Stimulated activated CD8-positive, alpha-beta memory T cell treated with anti-CD3 and anti-CD28 coated beads, Interleukin-4, amount 100 ng/mL, for 1 hour (primary cell): ENCODE measurements at regions not wholly inside any gene's neighbourhood (a gene's known extent, or its start where the extent isn't known, plus 50 kb on each side); places are given as distances from the start of the nearest gene placed in this dataset.
"Not testable (repeated sequence)": the region's sequence is repeated elsewhere in the genome, so short reads cannot be mapped to it uniquely, and the experiment has no call there.

Experiments used
- DNase-seq, 2 donors: peaks; one replicate each; pipeline ENCODE4 v3.0.0-alpha.2; 2020; ENCODE audit warnings: low read depth in 2 of 2, low spot score in 1 of 2

DNA sequence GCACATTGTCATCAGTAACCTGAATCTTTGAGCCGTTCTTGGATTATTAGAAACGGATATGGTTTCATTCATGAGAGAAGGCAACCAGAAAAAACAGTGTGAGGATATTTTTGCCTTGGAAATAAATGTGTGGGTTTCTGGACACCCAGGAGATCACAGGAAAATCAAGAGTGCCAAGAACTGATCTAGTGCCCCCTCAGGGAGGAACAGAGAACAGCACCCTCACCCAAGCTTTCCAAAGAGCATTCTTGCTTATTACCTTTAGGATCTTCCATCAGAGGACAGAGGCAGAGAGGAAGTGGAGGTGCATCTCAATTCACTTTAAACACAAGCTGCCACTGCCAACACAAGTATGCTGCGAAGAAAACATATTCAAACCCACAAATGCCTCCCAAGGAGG lies 851.5 kb upstream of the COBL start:
- DNase-seq = no peak

DNA sequence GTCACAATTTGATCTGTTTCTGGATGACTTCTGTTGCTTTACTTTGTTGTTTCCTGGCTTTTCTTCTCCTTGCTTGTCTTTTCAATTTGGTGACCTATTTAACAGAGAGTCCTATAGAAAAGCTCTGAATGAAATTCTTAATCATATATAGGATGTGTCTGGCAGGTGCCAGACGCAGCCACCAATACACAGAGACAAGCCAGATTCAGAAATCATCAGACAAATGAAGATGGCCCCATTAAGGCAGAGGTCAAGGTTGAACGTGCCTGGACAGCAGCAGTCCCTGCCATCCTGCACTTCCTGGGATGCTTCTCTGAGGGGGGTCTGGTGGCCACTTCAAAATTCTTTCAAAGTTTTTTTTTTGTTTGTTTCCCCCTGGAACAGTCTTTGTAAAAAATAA lies 846.7 kb upstream of the COBL start:
- no peak for DNase-seq

DNA sequence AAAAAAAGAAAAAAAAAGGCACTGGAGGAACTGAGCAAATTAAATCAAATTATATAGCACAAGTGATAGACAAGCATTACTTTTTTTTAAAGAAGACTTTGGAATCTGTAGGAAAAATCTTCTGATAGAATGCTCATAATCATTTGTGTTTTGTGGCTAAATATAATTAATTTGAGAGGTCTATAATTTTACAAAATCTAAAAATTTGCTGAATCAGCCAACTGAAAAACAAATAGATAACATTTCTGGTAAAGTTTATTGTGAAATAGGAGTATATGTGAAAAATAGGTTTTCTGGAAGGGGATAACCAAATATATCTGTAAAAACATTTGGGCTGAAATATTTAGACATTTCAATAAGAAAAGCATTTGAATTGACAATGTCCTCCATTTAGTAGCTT lies 844.9 kb upstream of the COBL start:
- DNase-seq = no peak

DNA sequence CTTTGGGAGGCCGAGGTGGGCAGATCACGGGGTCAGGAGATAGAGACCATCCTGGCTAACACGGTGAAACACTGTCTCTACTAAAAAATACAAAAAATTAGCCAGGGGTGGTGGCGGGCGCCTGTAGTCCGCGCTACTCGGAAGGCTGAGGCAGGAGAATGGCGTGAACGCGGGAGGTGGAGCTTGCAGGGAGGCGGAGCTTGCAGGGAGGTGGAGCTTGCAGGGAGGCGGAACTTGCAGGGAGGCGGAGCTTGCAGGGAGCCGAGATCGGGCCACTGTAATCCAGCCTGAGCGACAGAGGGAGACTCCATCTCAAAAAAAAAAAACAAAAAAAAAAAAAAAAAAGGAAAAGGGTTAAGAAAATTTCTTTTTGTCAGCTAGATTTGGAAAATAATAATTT lies 842.8 kb upstream of the COBL start:
- DNase-seq = not testable (repeated sequence)

DNA sequence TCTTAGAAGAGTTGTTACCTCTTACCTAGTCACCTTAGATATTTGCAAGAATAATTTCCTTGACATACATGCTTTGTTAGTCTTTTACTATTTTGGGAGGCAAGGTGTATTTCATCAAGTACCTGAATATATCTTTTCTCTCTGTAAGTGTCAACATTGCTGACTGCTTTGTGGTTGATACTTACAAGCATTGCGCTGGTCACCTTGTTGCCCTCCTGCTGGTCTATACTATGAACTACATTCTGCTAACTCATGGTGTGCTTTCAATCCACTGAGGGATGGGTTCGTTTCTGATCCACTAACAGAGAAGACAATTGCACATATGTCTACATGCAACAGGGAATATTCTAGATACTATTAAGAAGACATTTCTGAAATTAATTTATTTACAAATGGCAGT lies 837.8 kb upstream of the COBL start:
- DNase-seq = no peak

DNA sequence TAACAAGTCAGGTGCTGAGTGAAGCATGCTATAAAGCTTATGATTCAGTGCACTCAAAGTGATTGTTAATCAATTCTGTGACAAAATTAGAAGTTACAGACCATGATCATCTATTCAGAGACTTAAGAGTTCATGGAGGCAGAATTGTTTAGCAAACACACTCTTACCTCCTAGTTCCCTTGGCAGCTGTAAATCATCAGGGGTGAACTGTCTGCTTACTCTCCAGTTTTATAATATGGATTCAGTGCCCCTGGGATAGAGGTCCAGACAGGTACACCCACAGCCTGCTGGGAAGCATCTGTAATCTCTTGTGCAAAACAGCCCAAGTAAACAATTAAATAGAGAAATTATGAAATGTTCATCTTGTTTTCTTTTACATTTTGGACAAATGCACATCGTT lies 835.0 kb upstream of the COBL start:
- DNase-seq = no peak

DNA sequence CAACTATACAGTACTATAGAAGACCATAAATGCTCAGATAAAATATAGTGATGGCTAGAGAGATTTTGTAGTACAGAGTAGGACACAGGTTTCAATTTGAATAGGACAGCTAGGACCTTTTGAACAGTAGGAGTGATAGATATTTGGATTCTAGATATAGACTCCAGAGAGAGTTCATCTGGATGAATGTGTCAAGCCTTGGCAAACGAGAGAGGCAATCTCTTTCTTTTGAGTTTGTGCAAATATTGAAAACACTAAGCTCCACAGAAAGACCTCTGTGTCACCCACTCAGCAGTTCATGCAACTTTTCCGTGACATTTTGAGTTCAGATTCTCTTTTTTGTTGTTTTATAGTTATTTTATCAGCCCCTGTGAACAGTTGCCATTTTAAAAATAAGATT lies 834.3 kb upstream of the COBL start:
- no peak for DNase-seq

DNA sequence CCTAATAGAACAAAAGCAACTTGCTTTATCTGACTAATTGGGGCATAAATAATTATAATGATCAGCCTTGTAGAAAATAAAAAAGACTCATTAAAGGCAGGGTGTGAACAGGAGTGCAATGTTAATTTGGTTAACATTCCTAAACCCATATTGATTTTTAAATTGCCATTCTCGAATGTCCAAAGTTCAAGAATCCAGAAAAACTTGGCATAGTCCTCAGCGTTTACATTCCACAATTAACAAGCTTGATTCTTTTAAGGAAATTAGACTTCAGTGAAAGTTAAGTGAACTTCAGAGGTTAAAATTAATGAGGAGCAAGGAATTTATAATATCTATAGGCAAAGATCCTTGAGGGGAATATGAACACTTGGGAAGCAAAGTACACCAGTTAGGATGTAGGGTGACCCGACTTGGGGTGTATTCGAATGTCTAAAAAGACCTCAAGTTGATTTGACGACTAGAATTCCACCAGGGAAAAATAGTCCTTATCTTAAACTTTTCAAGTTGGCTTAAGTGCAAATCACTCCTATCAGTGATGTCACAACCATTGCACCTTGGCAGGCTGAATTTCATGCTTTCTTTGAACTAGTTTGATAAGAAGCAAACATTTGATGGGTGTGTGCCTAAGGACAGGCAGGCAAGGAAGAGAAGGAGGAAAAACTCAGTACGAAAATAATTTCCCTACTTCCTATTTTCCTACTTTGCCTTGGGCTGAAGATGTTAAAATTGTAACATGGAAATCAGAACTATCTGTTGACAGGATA lies 830.4 kb upstream of the COBL start:
- DNase-seq = no peak

DNA sequence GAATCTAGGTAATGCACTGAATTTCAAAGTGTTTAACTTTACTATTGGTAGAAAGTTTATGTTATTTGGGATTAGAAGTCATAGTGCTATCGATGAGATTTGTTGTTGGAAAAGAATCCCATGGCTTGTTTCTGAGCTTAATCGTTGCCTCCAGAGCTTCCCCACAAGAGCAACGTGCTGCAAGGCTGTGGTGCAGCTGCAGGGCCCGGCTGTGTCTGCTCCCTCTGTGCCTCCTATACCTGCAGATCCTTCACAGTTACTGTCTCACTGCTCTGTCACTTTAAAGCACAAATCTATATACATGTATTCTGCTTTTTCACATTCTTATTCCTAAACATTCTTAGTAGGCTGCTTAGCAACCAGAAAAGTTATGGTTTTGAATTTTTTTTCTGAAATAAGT lies 826.6 kb upstream of the COBL start:
- DNase-seq = no peak

DNA sequence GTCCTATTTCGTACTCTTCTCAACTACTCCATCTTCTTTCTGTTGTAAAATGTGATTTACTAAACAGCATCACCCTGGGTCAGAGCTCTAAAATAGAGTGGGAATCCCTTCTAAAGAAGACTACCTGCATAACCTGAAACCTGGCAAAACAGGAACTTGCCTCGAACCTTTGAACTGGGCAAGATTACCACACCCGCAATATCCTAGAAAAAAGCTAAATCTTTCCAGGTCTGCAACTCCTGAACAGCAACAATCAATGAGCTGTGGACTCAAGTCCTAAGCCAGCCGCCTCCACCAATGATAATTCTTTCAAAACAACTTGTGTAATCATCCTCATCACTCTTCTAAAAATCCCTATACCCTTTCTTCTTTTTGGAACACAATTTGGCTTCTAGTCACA lies 824.2 kb upstream of the COBL start:
- no peak for DNase-seq

DNA sequence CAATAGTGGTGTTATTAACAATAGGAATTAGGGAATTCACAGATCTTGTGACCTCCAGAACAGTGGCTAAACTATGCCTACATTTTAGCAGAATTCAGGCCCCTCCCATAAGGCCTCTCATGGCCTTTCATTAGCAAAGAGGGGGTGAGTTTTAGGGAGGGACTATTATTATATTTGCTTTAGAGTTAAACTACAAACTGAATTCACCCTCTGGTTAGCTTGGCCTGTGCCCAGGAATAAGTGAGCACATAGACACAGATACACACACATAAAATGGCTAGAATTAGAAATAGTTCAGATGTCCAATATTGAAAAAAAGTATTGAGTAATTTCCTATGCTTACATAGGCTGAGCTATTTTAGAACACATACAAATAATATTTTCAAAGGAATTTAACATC lies 818.8 kb upstream of the COBL start:
- DNase-seq = no peak

DNA sequence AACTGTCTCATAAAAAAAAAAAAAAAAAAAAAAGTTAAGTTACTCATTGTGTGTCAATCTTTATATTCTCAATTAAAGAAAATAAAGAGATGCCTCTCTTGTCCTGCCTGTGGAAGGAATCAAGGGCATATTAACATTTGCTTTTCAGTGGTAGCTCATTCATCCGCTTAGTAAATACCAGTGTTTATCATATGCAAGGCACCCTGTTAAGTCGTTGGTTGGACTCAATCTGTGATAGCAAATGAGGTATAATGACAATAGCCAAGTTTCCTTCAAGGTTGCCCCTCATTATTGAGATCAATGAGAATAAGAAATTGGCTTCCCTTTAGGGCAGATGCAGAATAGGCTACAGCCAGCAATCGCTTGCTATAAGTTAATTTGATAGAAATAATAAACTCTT lies 812.7 kb upstream of the COBL start:
- no peak for DNase-seq

DNA sequence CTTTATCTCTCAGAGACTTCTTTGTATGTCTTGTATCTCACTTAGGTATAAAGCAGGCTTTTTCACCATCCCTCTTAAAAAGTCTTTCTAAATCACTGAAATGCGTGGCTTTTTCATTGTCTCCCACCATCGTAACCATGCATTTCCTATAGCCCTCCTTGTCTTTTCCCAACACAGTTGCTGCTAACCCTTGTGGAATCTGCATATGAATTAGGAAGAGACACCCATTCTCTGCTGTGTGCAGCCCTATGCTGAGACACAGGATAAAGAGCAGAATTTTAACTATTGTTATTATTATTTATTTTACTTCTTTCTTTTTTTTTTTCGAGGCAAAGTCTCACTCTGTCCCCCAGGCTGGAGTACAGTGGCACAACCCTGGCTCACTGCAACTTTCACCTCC lies 804.3 kb upstream of the COBL start:
- no peak for DNase-seq

DNA sequence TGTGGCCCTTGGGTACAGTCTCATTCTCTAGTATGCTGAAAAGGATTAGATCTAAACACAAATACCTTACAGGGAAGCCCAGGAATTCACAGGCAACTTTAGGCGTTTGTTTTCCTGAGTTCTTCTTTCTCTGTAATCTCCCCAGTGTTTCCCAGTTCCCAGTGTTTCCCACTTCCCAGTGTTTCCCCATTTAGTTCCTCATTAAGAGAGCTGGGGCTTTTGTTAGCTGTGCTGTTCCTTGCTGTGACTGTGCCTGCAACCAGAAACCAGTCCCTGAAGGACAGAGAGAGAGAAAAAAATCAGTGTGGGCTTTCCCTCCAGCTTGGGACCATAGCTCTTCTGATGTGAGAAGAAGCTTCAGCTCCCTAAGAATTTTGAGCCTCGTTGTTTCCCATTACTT lies 802.9 kb upstream of the COBL start:
- DNase-seq = no peak

DNA sequence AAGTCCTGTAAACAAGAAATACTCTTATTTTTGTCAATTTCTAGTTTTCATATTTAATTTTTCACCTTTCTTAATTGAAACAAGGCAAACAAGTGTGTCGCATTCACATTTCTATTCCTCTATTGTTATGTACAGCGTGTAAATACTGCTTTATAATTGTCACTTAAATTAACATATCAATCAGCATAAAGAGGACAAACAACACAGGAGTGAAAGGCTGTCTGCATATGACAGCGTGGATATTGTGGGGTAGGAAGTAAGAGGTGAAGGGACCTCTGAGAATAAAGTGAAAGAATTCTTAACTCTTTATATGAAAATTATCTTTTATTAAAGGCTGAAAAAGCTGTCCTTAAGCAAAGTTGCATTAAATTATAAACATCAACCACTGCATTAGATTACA lies 797.9 kb upstream of the COBL start:
- no peak for DNase-seq

DNA sequence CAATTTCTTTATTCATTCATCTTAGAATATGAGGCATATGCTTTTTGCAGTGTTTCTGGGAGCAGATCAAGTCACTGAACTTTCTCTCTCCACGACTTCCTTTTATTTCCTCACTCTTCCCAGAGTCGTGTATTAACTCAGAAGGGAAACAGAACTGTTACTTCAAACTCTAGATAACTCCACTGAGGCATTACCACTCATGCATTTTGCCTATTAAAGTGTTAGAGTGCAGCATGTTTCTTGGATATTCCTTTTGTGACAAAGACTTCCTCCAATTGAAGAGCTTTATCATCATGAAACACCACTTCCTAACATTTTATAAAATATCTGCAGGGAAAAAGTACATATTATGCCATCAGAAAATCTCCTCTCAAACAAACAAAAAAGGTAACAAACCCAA lies 797.4 kb upstream of the COBL start:
- DNase-seq = no peak

DNA sequence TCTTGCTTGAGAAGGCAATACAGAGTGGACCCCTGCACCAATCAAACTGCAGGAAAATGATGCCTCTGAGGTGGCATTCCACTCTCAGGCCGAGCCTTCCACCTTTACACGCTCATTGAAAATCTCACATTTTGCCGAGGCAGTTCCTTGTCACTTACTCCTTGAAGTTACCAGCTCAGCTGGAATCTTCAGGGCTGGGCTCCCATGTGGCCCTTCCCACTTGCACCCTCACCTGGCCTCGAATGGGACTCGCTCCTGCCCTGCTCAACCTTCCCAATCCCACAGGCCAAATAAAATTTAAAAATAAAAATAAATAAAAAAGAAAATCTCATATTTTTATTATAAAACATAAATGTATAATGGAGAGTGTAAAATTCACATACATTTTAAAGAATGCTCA lies 790.7 kb upstream of the COBL start:
- DNase-seq = no peak

DNA sequence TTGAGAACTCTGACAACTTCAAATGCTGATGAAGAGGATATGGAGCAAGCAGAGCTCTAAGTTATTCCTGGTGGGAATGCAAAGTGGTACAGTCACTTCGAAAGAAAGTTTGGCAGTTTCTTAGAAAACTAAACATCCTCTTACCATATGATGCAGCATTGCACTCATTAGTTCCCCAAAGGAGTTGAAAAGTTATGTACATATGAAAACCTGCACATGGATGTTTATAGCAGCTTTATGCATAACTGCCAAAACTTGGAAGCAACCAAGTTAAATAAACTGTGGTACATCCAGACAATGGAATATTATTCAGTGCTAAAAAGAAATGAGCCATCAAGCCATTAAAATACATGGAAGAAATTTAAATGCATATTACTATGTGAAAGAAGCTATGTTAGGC lies 779.3 kb upstream of the COBL start:
- DNase-seq = no peak

DNA sequence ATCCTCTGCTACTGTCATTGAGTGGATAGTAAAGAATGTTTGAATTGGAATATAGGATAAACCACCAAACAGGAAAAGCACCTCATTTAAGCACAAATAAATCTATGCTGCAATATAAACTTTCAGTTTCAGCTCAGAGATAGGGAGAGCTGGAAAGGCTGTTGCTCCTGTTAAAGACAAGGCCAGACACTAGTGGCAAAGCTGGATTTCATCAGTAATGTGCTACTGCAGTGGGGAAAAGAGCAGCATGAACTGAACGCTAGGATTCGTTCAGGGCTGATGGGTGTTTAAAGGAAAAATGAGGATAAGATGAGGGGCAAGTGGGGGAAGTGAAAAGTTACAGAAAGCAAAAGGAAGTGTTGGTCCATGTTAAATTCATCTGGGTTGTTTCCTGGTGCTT lies 775.4 kb upstream of the COBL start:
- no peak for DNase-seq

DNA sequence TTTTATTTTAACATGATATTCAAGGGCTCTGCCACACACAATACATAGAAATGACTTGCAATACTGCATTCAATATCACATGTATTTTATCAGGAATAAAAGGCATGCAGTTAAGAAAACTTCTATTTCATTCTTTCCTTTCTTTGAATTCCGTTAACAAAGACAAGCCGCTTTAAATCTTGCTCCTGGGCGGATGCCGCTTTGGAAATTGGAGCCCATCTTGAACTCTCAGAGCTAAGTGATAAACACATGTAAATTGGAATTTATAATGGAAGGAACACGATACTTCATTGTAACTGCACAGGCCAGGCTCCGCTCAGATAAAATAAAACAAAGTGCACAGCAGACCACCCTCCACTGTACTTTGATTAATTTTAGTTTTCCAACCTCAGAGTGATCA lies 774.5 kb upstream of the COBL start:
- no peak for DNase-seq

DNA sequence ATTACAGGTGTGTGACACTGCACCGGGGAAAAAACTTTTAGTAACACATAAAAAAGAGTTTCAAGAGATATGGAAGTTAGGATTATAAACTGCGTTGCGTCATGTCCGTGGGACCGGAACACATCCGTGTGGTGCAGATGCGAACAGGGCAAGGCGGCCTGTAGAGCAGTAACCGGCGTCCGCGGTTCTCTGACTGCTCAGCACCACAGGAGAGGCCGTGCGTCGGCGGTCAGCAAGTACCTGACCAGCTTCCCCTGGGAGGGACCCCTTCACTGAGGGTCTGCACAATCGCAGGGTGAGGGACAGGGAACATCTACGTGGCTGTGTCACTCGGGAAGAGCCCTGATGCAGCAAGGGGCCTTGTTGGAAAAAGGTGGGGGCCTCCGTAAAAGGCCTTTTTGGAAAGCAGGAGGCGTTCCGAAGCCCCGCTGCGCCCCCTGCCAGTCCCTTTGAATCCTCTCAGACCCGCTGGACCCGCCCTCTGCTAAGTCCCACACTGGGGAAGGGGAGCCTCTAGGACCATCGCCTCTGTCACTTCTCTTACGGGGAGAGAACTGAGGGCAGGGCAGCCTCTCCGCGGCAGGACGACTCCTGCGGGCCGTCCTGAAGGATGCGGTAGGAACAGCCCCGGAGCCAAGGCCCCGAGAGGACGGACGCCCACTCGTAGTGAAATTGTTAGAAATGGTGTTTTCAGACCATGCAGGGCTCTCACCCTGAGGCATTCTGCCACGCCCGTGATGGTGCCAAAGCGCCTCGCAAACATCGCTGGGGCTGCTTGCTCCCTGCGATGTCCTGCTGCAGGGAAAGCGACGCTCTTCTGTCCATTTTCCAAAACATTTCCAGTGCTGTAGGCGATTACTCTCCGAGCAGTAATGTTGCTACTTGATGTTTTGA lies 771.6 kb upstream of the COBL start:
- no peak for DNase-seq

DNA sequence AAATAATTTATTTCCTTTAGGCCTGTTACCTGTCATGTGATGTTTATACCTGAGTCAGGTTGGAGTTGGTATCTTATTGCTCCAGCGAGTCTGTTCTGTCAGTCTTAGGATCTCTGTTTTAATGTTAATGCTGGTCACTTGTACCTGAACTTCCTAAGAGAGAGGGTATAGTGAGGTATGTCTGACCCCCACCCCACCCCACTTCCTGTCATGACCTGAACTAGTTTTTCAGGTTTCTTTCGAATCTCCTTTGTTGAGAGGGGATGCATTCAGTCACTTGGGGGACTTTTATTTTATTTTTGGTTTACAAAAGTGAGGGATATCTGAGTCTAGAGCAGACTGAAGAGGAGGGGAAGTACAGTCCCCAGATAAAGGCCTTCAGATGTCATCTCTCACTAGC lies 769.0 kb upstream of the COBL start:
- DNase-seq = no peak

DNA sequence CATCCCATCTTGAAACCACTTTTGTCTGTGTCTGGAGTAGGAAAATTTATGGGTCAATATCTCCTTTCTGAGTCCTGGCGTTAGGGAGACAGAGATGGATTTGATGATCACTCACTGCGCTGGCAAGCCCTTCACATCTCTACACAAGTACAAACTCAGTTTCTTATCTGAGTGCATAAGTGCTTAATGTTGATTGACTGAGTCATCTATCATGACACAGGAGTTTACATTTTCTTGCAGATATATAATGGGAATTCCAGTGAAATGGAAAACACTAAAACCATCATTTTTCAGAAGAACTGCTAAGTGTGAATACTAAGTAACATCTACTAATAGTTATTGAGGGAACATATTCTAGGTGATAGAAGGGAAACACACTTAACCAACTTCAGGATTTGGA lies 763.9 kb upstream of the COBL start:
- DNase-seq = no peak
